Bronchial epithelial cell (primary cell): ENCODE measurements at regions not wholly inside any gene's neighbourhood (a gene's known extent, or its start where the extent isn't known, plus 50 kb on each side); places are given as distances from the start of the nearest gene placed in this dataset.

Experiments used
- DNase-seq: peaks from one replicate; pipeline ENCODE4 v3.0.0-alpha.2; 2010; ENCODE audit warnings: low read depth
- FAIRE-seq: peaks from 2 replicates; lab custom pipeline; 2011; peaks lifted over from hg19 to GRCh38; lab: Jason Lieb, UNC
- H3K27me3 ChIP-seq: 2 replicates; pipeline ENCODE4 v1.5.1; 2011; ENCODE audit warnings: low read length; ENCODE audit not compliant: control insufficient read depth, insufficient read depth
- H3K36me3 ChIP-seq: 2 replicates; pipeline ENCODE4 v1.5.1; 2011; ENCODE audit warnings: low read length; ENCODE audit not compliant: control insufficient read depth, insufficient read depth
- H3K4me3 ChIP-seq: 2 replicates; pipeline ENCODE4 v1.5.1; 2011; ENCODE audit warnings: mild to moderate bottlenecking, low read depth, low read length, control low read depth
- TF ChIP-seq, protein P1 (sequence below): IDR thresholded peaks from 2 replicates; pipeline ENCODE4 v1.5.1; 2011; ENCODE audit warnings: mild to moderate bottlenecking, moderate library complexity, low read length, control low read depth, inconsistent platforms; ENCODE audit not compliant: insufficient read depth, severe bottlenecking

DNA sequence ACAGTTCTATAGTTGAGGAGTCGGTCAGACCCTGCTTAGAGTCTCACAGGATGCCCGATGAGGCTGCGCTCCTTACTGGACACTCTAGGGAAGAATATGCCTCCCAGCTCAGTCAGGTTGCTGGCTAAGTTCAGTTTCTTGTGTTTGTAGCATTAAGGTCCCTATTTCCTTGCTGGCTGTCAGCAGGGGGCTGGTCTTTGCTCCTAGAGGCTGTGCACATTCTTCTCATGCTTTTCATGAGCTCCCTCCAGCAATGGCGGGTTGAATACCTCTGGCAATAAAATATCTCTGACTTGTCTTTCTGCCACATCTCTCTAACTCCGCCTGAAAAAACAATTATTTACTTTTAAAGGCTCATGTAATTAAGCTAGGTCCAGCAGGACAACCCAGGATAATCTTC lies 79.4 kb upstream of the DNAJC10 start:
- H3K27me3 ChIP-seq, result no peaks in the 10 kb centered on the region
- TF ChIP-seq, protein P1, sequence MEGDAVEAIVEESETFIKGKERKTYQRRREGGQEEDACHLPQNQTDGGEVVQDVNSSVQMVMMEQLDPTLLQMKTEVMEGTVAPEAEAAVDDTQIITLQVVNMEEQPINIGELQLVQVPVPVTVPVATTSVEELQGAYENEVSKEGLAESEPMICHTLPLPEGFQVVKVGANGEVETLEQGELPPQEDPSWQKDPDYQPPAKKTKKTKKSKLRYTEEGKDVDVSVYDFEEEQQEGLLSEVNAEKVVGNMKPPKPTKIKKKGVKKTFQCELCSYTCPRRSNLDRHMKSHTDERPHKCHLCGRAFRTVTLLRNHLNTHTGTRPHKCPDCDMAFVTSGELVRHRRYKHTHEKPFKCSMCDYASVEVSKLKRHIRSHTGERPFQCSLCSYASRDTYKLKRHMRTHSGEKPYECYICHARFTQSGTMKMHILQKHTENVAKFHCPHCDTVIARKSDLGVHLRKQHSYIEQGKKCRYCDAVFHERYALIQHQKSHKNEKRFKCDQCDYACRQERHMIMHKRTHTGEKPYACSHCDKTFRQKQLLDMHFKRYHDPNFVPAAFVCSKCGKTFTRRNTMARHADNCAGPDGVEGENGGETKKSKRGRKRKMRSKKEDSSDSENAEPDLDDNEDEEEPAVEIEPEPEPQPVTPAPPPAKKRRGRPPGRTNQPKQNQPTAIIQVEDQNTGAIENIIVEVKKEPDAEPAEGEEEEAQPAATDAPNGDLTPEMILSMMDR, result no peak
- H3K36me3 ChIP-seq, result no peaks in the 10 kb centered on the region
- no peak for DNase-seq
- no peak for FAIRE-seq
- H3K4me3 ChIP-seq, result no peak overlapping the region

- TF ChIP-seq, protein P1, result no peak
- Histone ChIP-seq H3K36me3 (no peaks in the 10 kb centered on the region), H3K27me3 (no peaks in the 10 kb centered on the region), H3K4me3 (no peak overlapping the region)
- FAIRE-seq (no peak), DNase-seq (no peak)
Observed at GRCh38 chr2:182638667-182639066, 77.4 kb upstream of the DNAJC10 start.

GRCh38 chr2:182639971-182640370 lies 76.1 kb upstream of the DNAJC10 start:
- H3K36me3 ChIP-seq, result no peaks in the 10 kb centered on the region
- no peaks in the 10 kb centered on the region for H3K27me3 ChIP-seq
- FAIRE-seq, result no peak
- TF ChIP-seq, protein P1, result no peak
- no peak for DNase-seq
- no peak overlapping the region for H3K4me3 ChIP-seq

GRCh38 chr2:182642328-182642727 lies 73.7 kb upstream of the DNAJC10 start:
- TF ChIP-seq, protein P1, result no peak
- Histone ChIP-seq H3K27me3 (no peaks in the 10 kb centered on the region), H3K4me3 (no peak overlapping the region), H3K36me3 (no peaks in the 10 kb centered on the region)
- DNase-seq (peak; percentile 57), FAIRE-seq (no peak)

GRCh38 chr2:182646763-182647498 lies 69.1 kb upstream of the DNAJC10 start:
- Histone ChIP-seq H3K27me3 (no peaks in the 10 kb centered on the region), H3K4me3 (no peak overlapping the region), H3K36me3 (no peaks in the 10 kb centered on the region)
- no peak for DNase-seq
- no peak for FAIRE-seq
- TF ChIP-seq, protein P1, result no peak

DNA sequence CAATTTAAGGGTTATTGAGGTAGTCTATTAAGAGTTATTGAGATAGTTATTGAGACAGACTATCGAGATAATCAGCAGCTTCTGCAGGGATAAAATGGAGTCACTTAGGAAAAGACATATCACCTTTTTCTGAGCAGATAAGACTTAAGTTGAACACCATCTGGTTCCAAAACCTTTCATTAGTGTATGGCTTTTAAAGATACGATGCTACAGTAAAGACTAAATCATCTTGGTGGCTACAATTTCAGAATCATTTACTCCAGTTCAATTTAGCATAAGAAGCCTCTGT lies 68.6 kb upstream of the DNAJC10 start:
- Histone ChIP-seq H3K27me3 (no peaks in the 10 kb centered on the region), H3K4me3 (no peak overlapping the region), H3K36me3 (no peaks in the 10 kb centered on the region)
- no peak for FAIRE-seq
- TF ChIP-seq, protein P1, result no peak
- DNase-seq, result no peak
